ENCODE measurements at regions not wholly inside any gene's neighbourhood (a gene's known extent, or its start where the extent isn't known, plus 50 kb on each side); places are given as distances from the start of the nearest gene placed in this dataset.

- DNase-seq (ENCODE audit: insufficient read length, low spot score) (no peak), FAIRE-seq (no peak)
- no peak for TF ChIP-seq CTCF (IDR thresholded peaks at IDR 0.05; ENCODE audit: insufficient read depth, missing control alignments)
Observed at GRCh38 chr20:51960047-51960675, 157.8 kb upstream of the SALL4 start.

GRCh38 chr20:51959066-51959542, 156.8 kb upstream of the SALL4 start:
- DNase-seq (ENCODE audit: insufficient read length, low spot score): no peak
- FAIRE-seq: no peak
- TF ChIP-seq CTCF (IDR thresholded peaks at IDR 0.05; ENCODE audit: insufficient read depth, missing control alignments): no peak

GRCh38 chr20:51958099-51959065, 156.1 kb upstream of the SALL4 start:
- FAIRE-seq (no peak), DNase-seq (ENCODE audit: insufficient read length, low spot score) (no peak)

GRCh38 chr20:51955756-51956155, 153.4 kb upstream of the SALL4 start:
- DNase-seq (ENCODE audit: insufficient read length, low spot score) (no peak), FAIRE-seq (no peak)
- TF ChIP-seq CTCF (IDR thresholded peaks at IDR 0.05; ENCODE audit: insufficient read depth, missing control alignments): no peak

More at GRCh38 chr20:51958099-51959065, 156.1 kb upstream of the SALL4 start:
- no peak for TF ChIP-seq CTCF (IDR thresholded peaks at IDR 0.05; ENCODE audit: insufficient read depth, missing control alignments)

GRCh38 chr20:51953731-51954340, 151.5 kb upstream of the SALL4 start:
- TF ChIP-seq CTCF (IDR thresholded peaks at IDR 0.05; ENCODE audit: insufficient read depth, missing control alignments): no peak
- FAIRE-seq (no peak), DNase-seq (ENCODE audit: insufficient read length, low spot score) (no peak)

GRCh38 chr20:51950926-51951325, 148.6 kb upstream of the SALL4 start:
- no peak for TF ChIP-seq CTCF (IDR thresholded peaks at IDR 0.05; ENCODE audit: insufficient read depth, missing control alignments)
- FAIRE-seq (no peak), DNase-seq (ENCODE audit: insufficient read length, low spot score) (no peak)
